H1 (cell line): ENCODE measurements at regions not wholly inside any gene's neighbourhood (a gene's known extent, or its start where the extent isn't known, plus 50 kb on each side); places are given as distances from the start of the nearest gene placed in this dataset.

ENCODE experiments used
- ATF3 ChIP-seq: IDR thresholded peaks from 2 replicates; pipeline ENCODE4 v1.6.1; 2011; ENCODE audit warnings: low read depth, mild to moderate bottlenecking, low read length; ENCODE audit not compliant: insufficient read depth
- CHD7 ChIP-seq: fragments of 300-600 bp; sonication (generic); IDR thresholded peaks from 2 replicates; pipeline ENCODE4 v1.7.1; 2012; ENCODE audit warnings: low read length, moderate library complexity, mild to moderate bottlenecking, inconsistent platforms; ENCODE audit not compliant: insufficient replicate concordance
- CTCF ChIP-seq, 3 experiments: IDR thresholded peaks; 1 replicate in 2 of 3; 2 replicates in 1 of 3; pipeline versions ENCODE4 v1.5.1 to v1.6.1; 2011; ENCODE audit warnings: low read length in 3 of 3, mild to moderate bottlenecking in 3 of 3, inconsistent platforms in 2 of 3, low read depth in 1 of 3, moderate library complexity in 1 of 3; ENCODE audit not compliant: insufficient read depth in 1 of 3; ENCODE audit errors: control extremely low read depth in 1 of 3
- E2F6 ChIP-seq: IDR thresholded peaks from 2 replicates; pipeline ENCODE4 v1.6.1; 2012; ENCODE audit warnings: inconsistent platforms
- GTF2F1 ChIP-seq: IDR thresholded peaks from 2 replicates; pipeline ENCODE4 v1.6.1; 2012; ENCODE audit warnings: low read depth, low read length, improper control_type of control experiment, borderline replicate concordance
- HDAC6 ChIP-seq: IDR thresholded peaks from one replicate; pipeline ENCODE4 v1.7.1; 2012; ENCODE audit warnings: low read depth, mild to moderate bottlenecking, inconsistent platforms, low read length, moderate library complexity
- TAF1 ChIP-seq: IDR thresholded peaks from 2 replicates; pipeline ENCODE4 v1.6.1; 2011; ENCODE audit warnings: mild to moderate bottlenecking, low read depth, low read length
- TBP ChIP-seq: IDR thresholded peaks from 2 replicates; pipeline ENCODE4 v1.6.1; 2011; ENCODE audit warnings: low read depth, low read length, improper control_type of control experiment

GRCh38 chr3:59578129-59578528 is 528.3 kb upstream of the CFAP20DC start (continued):
- TF ChIP-seq CHD7 (no peak), E2F6 (no peak), TAF1 (no peak), HDAC6 (no peak), TBP (no peak), CTCF (IDR thresholded peaks at IDR 0.05; ENCODE audit: control extremely low read depth in 1 of 3, insufficient read depth in 1 of 3, low read depth in 1 of 3, low read length in 3 of 3) (no peak), GTF2F1 (no peak), ATF3 (no peak)
